Eye (tissue), 1 donor: ENCODE measurements at regions not wholly inside any gene's neighbourhood (a gene's known extent, or its start where the extent isn't known, plus 50 kb on each side); places are given as distances from the start of the nearest gene placed in this dataset.

ENCODE experiments used
- DNase-seq: peaks from one replicate; pipeline ENCODE4 v3.0.0-alpha.2; 2015

DNA sequence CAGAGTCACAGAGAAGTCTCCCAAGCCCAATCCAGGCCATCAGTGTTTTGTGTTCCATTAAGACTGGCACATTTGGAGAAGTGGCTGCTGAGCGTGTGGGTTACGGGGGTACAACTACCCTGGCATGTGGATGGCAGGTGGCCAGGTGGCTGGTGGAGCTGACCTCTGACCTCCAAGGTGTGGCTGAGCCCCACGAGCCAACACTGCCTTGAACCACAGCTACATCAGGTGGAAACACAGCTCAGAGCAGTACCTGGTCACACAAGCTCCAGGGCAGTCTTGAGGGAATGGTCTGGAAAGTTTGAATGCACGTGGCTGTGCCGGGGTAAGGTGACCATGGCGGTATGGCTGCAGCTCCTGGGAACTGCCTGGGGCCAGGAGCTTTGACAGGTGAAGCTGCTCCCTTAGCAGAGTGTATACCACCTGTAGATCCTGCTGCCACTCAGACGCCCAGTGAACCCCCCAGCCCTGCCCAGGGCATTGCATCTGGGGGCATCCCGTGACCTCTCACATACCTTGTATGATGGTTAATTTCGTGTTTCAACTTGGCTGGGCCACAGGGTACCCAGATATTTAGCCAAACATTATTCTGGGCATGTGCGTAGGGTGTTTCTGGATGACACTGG lies 207.9 kb downstream of the GADD45G start:
- no peak for DNase-seq

DNA sequence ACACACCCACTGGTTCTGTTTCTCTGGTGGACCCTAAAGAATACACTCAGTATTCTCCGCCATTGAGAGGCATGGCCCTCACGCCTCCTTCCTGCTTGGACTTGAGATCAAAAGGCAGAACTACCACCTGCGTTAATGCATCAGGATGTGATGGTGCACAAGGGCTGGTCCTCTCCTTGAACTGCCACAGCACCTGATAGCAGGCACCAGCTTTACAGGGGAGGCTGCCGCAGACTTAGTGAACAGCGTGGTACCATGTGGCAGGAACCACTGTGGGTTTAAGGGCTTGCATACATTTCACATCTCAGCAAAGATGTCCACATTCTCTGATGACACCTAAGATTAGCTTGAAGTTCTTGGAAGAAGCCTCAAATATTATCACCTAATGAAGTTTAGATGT lies 208.7 kb downstream of the GADD45G start:
- DNase-seq, result no peak

DNA sequence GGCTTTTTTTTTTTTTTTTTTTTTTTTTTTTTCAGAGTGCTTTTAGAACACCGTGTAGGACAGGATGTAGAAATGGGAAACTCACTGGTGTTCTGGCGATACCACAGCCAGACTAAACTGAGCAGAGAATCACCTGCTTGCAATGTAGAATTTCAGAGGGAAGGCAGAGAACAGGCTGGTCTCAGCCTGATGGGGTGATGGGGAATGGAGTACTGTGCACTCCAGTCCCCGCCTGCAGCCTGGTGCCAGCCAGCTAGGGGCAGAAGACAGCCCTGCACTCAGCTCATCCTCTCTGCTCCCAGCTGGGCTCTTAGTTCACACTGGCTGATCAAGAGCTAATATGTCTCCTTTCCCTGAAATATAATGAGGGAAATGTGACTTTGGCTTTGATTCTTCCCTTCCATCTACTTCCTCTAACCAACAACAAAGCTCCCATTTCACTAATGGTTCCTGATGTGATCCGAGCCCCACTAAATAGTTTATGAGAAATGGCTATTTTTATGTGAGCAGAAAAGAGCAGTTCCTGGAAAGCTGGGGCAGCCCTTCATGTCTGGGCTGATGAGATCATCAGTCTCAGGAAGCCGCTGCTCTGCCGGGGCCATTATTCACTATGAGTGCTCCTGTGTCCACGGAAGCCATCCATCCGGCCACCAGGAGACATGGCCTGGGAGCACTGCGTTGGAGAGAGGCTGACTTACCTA lies 209.7 kb downstream of the GADD45G start:
- DNase-seq, result peak; percentile 66

DNA sequence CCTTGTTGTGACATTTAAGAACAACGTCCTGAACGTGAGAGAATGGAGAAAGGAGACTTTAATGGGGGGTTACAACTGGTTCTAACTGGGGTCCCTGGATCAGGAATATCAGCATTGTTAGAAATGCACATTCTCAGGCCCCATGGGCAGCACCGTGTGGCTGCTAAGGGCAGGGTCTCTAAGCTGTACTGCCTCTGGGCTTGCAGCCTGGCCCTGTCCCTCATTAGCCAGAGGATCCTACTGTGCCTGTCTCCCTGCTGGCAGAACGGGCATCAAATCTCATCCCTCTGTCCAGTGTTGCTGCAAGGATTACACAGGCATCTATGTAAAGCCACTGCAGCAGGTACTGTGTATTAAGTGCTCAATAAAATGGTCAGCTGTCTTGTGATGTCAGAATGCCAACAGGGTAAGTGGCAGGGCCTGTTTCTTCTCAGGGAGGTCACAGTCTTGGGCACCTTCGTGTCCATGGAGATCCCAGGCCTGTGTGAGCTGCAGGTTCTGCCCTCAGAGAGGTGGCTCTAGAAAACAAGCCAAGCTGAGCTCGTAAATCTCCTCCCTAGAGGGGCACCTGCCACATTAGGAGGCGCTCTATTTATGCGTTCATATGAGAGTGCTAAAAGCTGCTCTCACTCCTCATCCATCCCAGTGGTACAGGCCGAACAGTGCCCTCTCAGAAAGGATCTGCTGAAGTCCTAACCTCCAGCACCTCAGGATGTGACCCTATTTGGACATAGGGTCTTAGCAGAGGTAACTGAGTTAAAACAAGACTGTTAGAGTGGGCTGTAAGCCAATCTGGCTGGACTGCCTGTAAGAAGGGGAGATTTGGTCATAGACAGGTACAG lies 210.5 kb downstream of the GADD45G start:
- no peak for DNase-seq

DNA sequence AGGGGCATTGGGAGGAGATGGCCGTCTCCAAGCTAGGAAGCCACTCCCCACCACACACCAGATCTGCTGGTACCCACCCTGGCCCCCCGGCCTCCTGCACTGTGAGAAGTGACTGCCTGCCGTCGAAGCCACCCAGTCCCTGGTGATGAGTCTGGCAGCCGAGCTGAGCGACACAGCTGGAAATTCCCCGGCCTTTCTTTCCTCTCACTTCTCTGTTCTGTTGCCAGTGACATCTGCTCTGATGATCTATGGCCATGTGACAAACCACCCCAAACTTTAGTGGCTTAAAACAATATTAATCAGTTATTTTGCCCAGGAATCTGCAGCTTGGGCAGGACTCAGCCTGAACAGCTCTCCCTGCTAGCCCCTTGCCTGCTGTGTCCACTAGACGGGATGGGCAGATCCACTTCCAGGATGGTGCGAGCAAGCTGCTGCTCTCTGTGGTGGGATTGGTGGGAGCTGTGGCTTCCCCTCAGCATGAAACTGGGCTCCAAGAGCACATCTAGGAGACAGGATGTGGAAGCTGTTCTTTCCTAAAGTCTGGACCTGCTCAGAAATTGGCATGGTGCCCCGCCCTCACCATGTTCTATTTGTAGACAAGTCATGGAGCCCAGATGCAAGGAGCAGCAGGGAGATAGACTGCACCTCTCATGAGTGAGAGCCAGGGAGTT lies 211.2 kb downstream of the GADD45G start:
- no peak for DNase-seq

DNA sequence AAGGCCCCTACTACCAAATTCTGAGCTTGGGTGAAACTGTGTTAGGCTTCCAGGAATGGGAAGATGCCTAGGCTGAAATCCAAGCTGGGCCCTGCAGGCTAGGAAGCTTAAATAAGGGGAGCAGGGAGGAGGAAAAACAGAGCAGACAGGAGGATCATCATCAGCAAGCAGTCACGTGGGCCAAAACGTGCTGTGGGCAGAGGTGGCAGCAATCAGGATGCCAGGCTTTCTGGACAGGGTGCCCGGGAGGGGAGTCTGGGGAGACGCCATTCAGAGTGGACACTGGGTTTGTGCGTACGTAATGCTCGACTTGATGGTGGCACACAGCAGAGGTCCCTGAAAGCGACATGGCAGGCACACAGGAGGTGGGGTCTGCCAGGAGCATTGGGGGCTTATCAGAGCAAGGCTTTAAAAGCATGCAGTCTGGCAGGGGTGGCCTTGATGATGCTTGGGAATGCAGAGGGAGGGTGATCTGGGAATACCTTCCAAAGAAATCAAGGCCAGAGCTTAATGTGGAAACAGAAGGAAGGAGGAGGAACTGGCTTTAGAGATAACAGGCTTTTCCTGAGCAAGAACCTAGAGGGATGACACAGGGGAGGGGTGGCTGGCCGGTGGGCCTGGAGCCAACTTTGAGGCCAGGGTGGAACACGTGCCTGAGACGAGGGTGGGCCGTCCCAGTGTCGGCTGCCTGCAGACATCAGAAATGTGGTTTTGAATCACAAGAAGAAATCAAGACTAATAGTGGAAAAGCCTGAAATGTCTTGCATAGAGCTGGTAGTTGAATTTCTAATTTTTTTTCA lies 212.5 kb downstream of the GADD45G start:
- DNase-seq, result no peak

DNA sequence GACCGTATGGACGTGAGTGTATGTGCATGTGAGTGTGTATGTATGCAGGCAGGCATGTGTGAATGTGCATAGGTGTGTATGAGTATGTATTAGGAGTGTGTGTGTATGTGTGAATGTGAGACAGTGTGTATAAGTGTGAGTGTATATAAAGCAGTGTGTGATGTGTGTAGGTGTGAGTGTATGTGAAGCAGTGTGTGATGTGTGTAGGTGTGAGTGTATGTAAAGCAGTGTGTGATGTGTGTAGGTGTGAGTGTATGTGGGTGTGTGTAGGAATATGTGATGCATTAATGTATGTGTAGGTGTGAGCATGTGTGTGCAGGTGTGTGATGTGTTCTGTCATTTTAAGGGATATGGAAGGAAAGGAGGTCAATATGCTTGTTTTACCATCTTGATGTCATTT lies 215.5 kb downstream of the GADD45G start:
- no peak for DNase-seq

DNA sequence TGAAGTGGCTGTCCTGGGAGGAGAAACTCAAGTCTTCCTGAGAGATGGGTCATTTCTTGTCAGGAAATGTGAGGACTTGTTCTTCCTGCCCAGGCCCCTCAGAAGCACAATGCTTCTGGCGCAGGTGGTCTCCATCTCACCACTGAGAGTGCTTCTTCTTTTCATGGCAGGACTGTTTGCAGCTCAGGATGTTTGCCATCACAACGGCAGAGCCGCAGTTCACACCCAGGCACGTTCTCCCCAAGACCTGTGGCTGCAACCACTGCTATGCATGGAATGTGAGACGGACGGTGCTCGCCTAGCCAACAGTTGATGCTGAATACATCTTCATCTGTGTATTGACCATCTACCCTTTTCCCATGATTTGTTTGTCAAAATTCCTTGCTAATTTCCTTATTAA lies 216.3 kb downstream of the GADD45G start:
- DNase-seq, result no peak

DNA sequence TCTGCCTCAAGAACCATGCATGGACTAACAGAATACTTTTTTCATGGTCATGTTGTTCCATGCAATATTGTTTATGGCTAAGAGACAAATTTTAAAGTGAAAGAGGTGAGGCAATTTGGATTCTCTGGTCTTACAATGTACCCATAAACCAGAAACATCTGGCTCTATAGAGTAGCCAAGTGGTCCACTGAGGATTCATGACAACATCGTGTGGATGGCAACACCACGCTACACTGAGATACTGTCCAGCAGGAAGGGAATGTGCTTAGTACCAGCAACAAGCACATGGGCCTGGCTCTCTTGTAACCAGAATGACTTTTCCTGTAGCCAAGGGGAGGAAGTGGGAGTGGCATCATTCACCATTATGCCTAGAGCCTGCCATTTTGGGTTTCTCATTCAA lies 218.2 kb downstream of the GADD45G start:
- no peak for DNase-seq

DNA sequence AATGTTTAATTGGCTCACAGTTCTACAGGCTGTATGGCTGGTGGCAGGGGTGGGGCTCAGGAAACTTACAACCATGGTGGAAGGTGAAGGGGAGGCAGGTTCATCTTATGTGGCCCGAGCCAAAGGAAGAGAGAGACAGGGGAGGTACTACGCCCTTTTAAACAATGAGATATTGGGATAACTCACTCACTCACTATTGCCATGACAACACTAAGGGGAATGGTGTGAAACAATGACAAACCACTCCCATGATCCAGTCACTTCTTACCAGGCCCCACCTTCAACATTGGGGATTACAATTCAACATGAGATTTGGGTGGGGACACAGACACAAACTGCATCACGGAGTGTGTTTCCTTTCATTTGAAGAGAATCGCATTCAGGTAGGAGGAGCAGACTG lies 220.9 kb downstream of the GADD45G start:
- no peak for DNase-seq

DNA sequence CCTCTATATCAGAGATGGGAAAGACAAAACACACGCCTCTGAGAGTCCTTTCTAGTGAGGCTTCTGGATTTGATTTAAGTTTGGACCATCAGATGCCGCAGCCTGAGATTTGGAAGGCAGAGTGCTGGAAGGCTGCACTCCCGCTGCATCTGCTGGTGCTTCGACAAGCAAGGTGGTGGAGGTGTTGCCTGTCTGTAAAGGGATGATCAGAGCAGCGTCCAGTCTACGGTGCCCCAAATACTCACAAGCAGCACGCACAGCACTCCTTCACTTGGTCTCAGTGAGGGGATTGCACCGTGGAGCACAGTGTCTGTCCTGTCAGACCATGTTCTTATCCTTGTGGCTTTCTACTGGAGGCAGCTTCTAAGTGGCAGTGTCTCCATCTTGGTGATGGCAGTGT lies 221.4 kb downstream of the GADD45G start:
- no peak for DNase-seq

DNA sequence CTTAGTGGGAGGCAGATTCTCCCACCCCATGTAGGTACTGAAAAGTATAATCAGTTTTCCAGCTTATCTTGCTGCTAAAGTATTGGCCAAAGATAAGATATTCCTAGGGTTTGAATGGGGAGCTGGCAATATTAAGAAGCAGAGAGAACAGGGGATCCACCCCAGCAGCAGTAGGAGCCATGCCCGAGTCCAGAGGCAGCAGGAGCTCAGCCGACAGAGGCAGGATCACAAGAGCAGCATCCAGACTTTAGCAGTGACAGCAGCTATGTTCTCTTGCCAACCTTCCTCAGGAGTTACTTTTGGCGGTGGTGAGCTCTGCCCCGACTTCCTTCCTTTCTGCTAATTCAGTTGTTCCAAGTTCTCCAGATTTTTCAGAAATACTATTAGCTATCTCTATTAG lies 224.5 kb downstream of the GADD45G start:
- no peak for DNase-seq

DNA sequence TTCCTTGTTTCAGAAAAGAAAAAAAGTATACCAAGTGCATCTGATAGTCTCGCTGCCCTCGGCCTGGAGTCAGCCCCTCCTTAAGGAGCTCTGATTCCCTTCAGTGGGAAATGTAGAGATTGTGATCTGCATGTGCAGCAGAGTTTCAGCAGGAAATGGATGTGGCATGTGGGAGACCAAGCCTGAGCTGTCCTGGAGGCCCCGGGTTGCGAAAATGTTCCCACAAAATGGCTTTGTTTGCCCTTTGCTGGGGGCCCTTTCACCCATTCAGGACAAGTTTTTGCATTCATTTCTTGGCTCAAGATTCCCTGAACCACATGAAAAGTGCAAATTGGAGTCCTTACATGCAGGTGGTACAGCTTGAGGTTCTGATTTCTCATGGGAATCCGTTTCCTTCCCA lies 230.9 kb downstream of the GADD45G start:
- no peak for DNase-seq

DNA sequence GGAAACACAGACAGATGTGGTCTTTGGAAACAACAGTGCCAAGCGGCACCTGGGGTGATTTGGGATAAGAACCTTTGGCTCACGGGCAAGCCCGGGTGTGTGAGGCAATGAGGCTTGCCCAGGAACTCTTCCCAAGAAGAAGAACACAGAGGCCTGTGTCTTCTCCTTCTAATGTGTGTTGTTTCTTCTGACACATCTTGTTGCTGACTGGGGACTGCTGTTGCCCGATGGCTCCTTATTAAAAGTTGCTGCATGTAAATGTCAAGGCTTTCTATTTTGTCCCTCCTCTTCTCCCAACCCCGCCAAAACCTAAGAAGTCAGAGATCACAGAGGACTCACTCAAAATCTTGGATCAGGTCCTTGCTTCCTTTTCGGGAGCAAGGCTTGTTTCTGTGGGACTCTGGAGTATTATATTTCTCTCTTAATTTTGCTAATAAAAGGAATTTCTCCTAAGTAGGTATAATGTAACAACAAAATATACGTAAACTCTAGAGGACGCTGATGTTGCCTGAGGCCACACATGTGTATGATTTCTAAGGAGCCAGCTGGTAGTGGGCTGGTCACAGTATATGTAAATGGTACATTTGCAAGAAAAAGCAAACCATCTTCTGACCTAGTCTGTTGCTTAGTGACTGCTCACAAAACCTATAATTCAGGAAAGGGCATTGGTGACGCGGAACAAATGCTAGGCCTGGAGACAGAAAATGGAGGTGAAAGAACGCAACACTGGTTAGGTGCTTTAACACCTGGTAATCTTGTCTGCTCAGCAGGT lies 232.5 kb downstream of the GADD45G start:
- no peak for DNase-seq

DNA sequence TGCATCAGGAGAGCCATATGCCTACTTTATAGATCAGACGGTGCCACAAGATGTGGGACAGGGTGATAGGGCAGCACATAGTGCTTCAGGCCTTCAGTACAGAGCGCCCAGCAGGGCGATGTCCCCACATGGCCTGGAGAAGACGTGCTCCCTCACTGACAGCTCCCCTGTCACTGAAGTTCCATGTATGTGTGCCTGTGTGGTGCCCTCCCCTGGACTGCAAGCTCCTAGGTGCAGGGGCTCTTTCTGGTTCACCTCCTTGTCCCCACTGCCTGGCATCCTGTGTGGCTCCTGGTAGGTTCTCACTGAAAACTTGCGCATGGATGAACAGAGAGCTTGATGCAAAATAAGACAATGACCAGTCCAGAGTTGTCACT lies 233.1 kb downstream of the GADD45G start:
- DNase-seq, result no peak

DNA sequence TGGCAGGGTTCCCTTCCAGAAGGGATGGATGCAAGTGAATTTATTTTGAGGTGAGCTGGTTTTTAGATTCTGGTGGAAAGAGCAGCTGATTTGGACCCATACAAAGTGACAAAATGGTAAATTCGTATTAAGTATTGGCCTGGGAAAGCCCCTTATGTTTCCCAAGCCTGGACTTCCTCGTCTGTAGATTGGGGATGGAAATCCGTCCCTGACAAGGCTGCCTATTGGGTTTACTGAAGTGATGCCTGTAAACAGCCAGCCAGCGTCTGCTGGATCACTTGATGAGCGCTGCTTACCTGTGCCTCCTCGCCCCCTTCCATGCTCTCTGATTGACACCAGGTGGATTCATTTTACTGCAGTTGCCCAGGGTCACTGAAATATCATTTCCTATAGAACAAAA lies 233.8 kb downstream of the GADD45G start:
- no peak for DNase-seq

DNA sequence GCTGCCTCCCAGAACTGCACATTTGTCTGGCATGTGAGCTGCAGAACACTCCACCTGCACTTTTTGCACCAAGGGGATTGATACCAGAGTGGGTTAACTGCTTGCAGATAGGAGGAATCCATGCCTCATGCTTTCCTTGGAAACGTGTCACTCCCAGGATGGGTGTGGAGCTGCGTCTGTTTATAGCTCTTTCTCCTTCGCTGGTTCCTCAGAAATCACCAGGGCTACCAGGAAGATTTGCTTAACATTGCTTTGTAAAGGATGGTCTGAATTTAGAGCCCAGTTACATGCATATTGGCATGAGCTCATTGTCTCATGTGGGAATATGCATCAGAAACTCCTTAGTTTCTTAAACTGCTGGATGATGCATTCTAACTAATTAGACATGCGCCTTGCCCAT lies 234.6 kb downstream of the GADD45G start:
- peak; percentile 56 for DNase-seq

DNA sequence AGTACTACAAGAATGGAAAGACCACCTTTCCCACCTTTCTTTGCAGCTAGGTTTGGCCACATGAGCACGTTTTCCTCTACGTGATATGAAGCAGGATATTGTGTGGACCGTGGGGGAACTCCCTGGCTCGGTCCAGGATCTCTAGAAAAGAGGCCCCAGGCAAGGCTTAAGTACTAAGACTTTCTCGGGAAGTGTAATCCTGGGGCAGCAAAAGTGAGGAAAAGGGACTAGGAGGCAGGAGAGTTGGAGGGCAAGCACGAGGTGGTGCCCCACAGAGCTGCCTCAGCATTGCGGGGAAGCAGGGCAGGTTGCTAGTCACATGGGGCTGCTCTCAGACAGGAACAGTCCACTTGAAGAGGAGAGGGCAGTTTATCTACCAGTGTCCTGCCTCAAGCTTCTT lies 235.1 kb downstream of the GADD45G start:
- no peak for DNase-seq

DNA sequence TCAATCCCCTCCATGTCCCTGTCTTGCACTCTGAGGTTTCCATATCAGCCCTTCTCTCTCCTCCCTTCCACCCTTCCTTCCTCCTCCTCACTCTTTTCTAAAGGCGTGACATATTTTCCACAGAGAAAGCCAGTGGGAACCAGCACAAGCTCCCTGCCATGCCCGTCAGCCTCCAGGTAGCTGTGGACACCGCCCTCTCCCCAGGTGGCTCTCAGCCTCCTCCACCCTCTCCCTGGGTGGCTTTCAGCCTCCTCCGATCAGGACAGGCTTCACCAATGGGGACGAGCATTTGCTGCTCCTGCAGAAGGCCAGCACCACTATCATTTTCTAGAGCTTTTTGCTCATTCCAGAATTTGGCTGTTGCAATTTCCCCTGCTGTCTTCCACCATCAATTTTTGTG lies 236.6 kb downstream of the GADD45G start:
- DNase-seq, result no peak

DNA sequence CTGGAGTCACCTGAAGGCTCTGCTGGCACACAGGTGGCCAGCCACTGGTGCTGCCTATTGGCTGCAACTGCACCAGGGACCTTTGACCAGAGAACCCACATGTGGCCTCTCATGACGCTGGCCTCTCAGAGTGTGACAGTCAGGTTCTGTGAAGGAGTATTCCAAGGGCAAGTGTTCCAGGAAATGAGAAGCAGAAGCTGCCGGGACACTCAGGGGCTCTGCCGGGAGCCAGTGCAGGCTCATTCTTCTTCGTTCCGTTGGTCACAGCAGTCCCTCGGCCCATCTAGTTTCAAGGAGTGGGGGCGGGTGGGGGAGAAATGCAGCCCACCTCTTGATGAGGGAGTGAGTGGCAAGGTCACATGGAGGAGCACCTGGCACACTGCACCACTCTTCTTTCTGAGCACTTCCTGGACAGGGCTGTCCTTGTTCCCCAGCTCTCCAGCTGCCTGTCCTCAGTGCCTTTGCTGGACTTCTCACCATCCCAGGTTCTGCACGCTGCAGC lies 237.5 kb downstream of the GADD45G start:
- no peak for DNase-seq

DNA sequence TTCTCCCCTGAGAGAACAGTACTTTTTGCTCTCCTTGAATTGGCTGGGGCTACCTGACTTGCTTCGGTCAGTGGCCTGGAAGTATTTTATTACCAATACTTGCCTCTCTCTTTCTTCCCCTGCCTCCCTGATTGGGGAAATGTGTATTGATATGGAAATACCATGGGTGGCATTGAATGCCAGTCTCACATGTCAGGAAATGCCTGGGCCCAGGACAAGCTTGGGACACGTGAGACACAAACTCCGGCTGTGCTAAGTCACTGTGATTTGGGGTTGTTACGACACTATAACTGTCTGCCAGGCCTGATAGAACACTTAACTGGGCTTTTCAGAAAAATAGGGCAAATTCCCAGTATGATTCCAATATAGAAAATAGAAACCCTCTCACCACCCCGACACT lies 238.3 kb downstream of the GADD45G start:
- no peak for DNase-seq

DNA sequence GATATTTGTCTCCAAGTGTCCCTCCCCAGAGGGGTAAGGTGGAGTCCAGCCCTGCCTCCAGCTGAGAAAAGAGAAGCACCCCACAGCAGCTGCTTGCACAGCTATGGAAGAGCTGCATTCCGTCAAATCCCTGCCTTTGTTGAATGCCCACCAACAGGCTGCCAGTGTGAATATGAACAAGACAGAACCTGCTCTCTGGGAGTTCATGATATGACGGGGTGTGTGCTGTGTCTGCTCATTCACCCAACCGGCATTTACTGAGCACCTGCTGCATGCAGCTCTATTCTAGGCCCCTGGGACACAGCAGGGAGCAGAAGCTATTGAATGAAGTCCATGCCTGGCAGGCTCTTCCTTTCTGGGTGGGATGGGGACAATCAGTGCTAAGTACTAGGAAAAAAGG lies 238.8 kb downstream of the GADD45G start:
- DNase-seq, result no peak
